ENCODE measurements at regions not wholly inside any gene's neighbourhood (a gene's known extent, or its start where the extent isn't known, plus 50 kb on each side); places are given as distances from the start of the nearest gene placed in this dataset.

DNA sequence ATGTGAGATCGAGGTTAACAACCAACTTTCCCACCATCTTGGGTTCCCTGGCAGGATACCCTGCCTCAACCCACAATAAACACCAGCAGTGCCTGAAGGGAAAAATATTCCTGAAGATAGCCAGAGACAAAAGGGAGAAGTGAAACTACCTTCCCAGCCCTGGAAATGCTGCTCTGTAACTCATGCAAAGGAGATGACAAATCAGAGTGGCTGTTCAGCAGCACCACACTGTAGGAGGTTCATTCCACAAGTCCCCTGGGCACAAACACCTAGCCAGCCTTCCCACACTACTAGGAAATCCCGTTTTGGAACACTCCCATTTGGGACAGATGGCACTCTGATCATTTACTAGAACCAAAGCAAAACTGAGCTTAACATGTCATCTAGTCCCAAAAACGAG is 190.7 kb upstream of the RBBP8 start:
- no peaks in the 10 kb centered on the region for H3K27me3 Mint-ChIP-seq (ENCODE audit: low read depth)
- no peaks in the 10 kb centered on the region for H3K36me3 Mint-ChIP-seq
- H3K4me3 Mint-ChIP-seq, result no peak overlapping the region
- no peak overlapping the region for H3K27ac Mint-ChIP-seq
- H3K9me3 Mint-ChIP-seq, result peaks cover 13% of the 10 kb centered on the region
- ATAC-seq (no peak), DNase-seq (ENCODE audit: low spot score) (no peak)
- ChIA-PET CTCF (no interaction called here), POLR2A (no interaction called here)
- H3K4me1 Mint-ChIP-seq, result no peaks in the 10 kb centered on the region
- TF ChIP-seq ELF4 (CRISPR knock-in tag; IDR thresholded peaks at IDR 0.05; ENCODE audit: low read depth) (no peak), ZNF423 (CRISPR knock-in tag; IDR thresholded peaks at IDR 0.05) (no peak), NFE2L1 (CRISPR knock-in tag; IDR thresholded peaks at IDR 0.05) (no peak), ZNF317 (CRISPR knock-in tag; IDR thresholded peaks at IDR 0.05; ENCODE audit: borderline replicate concordance, low read depth) (no peak), FOXJ3 (CRISPR knock-in tag; IDR thresholded peaks at IDR 0.05; ENCODE audit: borderline replicate concordance) (no peak), NR1H2 (CRISPR knock-in tag; IDR thresholded peaks at IDR 0.05) (no peak), TCF7 (CRISPR knock-in tag; IDR thresholded peaks at IDR 0.05; ENCODE audit: low read depth) (no peak), TP53 (CRISPR knock-in tag; IDR thresholded peaks at IDR 0.05) (no peak), ZNF671 (CRISPR knock-in tag; IDR thresholded peaks at IDR 0.05) (no peak), RORB (CRISPR knock-in tag; IDR thresholded peaks at IDR 0.05) (no peak)
- TF ChIP-seq, protein P1, sequence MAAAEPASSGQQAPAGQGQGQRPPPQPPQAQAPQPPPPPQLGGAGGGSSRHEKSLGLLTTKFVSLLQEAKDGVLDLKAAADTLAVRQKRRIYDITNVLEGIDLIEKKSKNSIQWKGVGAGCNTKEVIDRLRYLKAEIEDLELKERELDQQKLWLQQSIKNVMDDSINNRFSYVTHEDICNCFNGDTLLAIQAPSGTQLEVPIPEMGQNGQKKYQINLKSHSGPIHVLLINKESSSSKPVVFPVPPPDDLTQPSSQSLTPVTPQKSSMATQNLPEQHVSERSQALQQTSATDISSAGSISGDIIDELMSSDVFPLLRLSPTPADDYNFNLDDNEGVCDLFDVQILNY (CRISPR knock-in tag; IDR thresholded peaks at IDR 0.05), result no peak
- TF ChIP-seq, protein P2, sequence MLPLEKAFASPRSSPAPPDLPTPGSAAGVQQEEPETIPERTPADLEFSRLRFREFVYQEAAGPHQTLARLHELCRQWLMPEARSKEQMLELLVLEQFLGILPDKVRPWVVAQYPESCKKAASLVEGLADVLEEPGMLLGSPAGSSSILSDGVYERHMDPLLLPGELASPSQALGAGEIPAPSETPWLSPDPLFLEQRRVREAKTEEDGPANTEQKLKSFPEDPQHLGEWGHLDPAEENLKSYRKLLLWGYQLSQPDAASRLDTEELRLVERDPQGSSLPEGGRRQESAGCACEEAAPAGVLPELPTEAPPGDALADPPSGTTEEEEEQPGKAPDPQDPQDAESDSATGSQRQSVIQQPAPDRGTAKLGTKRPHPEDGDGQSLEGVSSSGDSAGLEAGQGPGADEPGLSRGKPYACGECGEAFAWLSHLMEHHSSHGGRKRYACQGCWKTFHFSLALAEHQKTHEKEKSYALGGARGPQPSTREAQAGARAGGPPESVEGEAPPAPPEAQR (CRISPR knock-in tag; IDR thresholded peaks at IDR 0.05), result no peak
- TF ChIP-seq, protein P3, sequence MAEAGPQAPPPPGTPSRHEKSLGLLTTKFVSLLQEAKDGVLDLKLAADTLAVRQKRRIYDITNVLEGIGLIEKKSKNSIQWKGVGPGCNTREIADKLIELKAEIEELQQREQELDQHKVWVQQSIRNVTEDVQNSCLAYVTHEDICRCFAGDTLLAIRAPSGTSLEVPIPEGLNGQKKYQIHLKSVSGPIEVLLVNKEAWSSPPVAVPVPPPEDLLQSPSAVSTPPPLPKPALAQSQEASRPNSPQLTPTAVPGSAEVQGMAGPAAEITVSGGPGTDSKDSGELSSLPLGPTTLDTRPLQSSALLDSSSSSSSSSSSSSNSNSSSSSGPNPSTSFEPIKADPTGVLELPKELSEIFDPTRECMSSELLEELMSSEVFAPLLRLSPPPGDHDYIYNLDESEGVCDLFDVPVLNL (CRISPR knock-in tag; IDR thresholded peaks at IDR 0.05; ENCODE audit: borderline replicate concordance, low read depth), result no peak
- TF ChIP-seq, protein P4, sequence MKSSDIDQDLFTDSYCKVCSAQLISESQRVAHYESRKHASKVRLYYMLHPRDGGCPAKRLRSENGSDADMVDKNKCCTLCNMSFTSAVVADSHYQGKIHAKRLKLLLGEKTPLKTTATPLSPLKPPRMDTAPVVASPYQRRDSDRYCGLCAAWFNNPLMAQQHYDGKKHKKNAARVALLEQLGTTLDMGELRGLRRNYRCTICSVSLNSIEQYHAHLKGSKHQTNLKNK (CRISPR knock-in tag; IDR thresholded peaks at IDR 0.05), result no peak
- TF ChIP-seq, protein P5, sequence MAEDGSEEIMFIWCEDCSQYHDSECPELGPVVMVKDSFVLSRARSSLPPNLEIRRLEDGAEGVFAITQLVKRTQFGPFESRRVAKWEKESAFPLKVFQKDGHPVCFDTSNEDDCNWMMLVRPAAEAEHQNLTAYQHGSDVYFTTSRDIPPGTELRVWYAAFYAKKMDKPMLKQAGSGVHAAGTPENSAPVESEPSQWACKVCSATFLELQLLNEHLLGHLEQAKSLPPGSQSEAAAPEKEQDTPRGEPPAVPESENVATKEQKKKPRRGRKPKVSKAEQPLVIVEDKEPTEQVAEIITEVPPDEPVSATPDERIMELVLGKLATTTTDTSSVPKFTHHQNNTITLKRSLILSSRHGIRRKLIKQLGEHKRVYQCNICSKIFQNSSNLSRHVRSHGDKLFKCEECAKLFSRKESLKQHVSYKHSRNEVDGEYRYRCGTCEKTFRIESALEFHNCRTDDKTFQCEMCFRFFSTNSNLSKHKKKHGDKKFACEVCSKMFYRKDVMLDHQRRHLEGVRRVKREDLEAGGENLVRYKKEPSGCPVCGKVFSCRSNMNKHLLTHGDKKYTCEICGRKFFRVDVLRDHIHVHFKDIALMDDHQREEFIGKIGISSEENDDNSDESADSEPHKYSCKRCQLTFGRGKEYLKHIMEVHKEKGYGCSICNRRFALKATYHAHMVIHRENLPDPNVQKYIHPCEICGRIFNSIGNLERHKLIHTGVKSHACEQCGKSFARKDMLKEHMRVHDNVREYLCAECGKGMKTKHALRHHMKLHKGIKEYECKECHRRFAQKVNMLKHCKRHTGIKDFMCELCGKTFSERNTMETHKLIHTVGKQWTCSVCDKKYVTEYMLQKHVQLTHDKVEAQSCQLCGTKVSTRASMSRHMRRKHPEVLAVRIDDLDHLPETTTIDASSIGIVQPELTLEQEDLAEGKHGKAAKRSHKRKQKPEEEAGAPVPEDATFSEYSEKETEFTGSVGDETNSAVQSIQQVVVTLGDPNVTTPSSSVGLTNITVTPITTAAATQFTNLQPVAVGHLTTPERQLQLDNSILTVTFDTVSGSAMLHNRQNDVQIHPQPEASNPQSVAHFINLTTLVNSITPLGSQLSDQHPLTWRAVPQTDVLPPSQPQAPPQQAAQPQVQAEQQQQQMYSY (CRISPR knock-in tag; IDR thresholded peaks at IDR 0.05), result no peak
- TF ChIP-seq, protein P6, sequence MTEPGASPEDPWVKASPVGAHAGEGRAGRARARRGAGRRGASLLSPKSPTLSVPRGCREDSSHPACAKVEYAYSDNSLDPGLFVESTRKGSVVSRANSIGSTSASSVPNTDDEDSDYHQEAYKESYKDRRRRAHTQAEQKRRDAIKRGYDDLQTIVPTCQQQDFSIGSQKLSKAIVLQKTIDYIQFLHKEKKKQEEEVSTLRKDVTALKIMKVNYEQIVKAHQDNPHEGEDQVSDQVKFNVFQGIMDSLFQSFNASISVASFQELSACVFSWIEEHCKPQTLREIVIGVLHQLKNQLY (CRISPR knock-in tag; IDR thresholded peaks at IDR 0.05), result no peak
- TF ChIP-seq, protein P7, sequence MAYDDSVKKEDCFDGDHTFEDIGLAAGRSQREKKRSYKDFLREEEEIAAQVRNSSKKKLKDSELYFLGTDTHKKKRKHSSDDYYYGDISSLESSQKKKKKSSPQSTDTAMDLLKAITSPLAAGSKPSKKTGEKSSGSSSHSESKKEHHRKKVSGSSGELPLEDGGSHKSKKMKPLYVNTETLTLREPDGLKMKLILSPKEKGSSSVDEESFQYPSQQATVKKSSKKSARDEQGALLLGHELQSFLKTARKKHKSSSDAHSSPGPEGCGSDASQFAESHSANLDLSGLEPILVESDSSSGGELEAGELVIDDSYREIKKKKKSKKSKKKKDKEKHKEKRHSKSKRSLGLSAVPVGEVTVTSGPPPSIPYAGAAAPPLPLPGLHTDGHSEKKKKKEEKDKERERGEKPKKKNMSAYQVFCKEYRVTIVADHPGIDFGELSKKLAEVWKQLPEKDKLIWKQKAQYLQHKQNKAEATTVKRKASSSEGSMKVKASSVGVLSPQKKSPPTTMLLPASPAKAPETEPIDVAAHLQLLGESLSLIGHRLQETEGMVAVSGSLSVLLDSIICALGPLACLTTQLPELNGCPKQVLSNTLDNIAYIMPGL (CRISPR knock-in tag; IDR thresholded peaks at IDR 0.05), result no peak
- TF ChIP-seq, protein P8, sequence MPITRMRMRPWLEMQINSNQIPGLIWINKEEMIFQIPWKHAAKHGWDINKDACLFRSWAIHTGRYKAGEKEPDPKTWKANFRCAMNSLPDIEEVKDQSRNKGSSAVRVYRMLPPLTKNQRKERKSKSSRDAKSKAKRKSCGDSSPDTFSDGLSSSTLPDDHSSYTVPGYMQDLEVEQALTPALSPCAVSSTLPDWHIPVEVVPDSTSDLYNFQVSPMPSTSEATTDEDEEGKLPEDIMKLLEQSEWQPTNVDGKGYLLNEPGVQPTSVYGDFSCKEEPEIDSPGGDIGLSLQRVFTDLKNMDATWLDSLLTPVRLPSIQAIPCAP (CRISPR knock-in tag; IDR thresholded peaks at IDR 0.05), result no peak

All from WTC11 (cell line).